BJ (cell line): ENCODE measurements at regions not wholly inside any gene's neighbourhood (a gene's known extent, or its start where the extent isn't known, plus 50 kb on each side); places are given as distances from the start of the nearest gene placed in this dataset.

Experiments used
- CTCF ChIA-PET: fragments of 350-600 bp; formaldehyde crosslinking; extraction: SDS; loops from one replicate; lab custom pipeline; 2021; ENCODE audit warnings: antibody characterized with exemption, inconsistent platforms; lab: Yijun Ruan, JAX
- POLR2A ChIA-PET: fragments of 300-600 bp; sonication (Branson Sonifier 250); formaldehyde crosslinking; extraction: SDS; loops from one replicate; lab custom pipeline; 2021; ENCODE audit warnings: antibody characterized with exemption; lab: Charles Lee
- DNase-seq: peaks from one replicate; pipeline ENCODE4 v3.0.0-alpha.2; 2011; ENCODE audit warnings: low read depth
- H3K27me3 ChIP-seq: 2 replicates; pipeline ENCODE4 v1.6.0; 2011; ENCODE audit warnings: low read length; ENCODE audit not compliant: control insufficient read depth, insufficient read depth
- H3K36me3 ChIP-seq: 2 replicates; pipeline ENCODE4 v1.5.1; 2011; ENCODE audit warnings: low read length; ENCODE audit not compliant: control insufficient read depth, insufficient read depth
- H3K4me3 ChIP-seq: 2 replicates; pipeline ENCODE4 v1.5.1; 2011; ENCODE audit warnings: low read depth, mild to moderate bottlenecking, control low read depth, low read length
- TF ChIP-seq, protein P1 (sequence below): IDR thresholded peaks from 2 replicates; pipeline ENCODE4 v1.5.1; 2011; ENCODE audit warnings: low read depth, mild to moderate bottlenecking, control low read depth, inconsistent platforms, low read length, moderate library complexity; ENCODE audit not compliant: insufficient read depth

DNA sequence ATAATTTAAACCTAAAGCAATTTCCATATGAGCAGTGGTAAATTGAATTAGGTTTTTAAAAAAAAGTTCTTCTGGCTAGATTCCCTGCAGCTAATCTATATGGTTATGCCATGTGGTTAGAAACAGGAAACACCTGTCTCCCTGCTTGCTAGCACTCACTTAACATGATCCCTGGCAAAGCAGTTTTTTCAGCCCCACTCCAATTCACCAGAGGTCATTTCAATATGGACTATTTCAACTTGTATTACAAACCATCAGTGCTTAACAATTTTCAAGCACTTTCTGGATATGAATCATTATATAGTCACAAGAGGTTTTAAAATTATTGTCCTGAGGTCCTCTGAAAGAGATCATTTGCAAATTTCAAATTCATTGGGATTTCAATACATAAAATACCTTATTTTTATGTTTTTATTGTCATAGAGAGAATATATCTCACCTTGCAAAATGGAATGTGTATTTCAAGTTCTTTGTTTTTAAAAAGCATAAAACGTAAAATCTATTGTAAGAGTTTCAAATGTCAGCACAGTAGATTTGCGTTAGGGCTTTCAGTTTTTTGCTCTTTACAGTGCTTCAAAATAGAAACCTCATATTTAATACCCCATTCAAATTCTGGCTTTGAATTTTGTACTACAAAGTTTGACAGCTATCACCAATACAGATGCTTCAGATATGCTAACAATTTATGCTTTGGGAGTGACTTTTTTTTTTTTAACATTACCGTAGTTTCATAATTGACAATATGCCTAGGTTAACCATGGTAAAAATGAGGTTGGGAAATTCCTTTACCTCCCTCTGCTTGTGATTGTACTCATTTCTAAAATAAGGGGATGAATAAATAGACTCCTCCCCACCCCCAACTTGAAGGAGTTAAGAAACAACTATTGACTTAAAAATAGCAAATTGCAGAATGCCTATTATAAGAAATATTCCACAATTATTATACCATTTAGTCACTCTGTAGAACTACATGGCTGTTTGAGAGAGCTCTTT is 117.5 kb upstream of the HGF start:
- ChIA-PET CTCF (no interaction called here), POLR2A (no interaction called here)
- Histone ChIP-seq H3K36me3 (no peaks in the 10 kb centered on the region), H3K4me3 (no peak overlapping the region), H3K27me3 (no peaks in the 10 kb centered on the region)
- no peak for DNase-seq
- TF ChIP-seq, protein P1, sequence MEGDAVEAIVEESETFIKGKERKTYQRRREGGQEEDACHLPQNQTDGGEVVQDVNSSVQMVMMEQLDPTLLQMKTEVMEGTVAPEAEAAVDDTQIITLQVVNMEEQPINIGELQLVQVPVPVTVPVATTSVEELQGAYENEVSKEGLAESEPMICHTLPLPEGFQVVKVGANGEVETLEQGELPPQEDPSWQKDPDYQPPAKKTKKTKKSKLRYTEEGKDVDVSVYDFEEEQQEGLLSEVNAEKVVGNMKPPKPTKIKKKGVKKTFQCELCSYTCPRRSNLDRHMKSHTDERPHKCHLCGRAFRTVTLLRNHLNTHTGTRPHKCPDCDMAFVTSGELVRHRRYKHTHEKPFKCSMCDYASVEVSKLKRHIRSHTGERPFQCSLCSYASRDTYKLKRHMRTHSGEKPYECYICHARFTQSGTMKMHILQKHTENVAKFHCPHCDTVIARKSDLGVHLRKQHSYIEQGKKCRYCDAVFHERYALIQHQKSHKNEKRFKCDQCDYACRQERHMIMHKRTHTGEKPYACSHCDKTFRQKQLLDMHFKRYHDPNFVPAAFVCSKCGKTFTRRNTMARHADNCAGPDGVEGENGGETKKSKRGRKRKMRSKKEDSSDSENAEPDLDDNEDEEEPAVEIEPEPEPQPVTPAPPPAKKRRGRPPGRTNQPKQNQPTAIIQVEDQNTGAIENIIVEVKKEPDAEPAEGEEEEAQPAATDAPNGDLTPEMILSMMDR: no peak

GRCh38 chr7:81886211-81886764 is 116.4 kb upstream of the HGF start:
- DNase-seq: no peak

GRCh38 chr7:81884817-81885216 is 115.0 kb upstream of the HGF start:
- Histone ChIP-seq H3K27me3 (no peaks in the 10 kb centered on the region), H3K4me3 (no peak overlapping the region), H3K36me3 (no peaks in the 10 kb centered on the region)
- ChIA-PET CTCF (no interaction called here), POLR2A (no interaction called here)
- no peak for DNase-seq
- TF ChIP-seq, protein P1: no peak

More at GRCh38 chr7:81886211-81886764, 116.4 kb upstream of the HGF start:
- TF ChIP-seq, protein P1: no peak
- Histone ChIP-seq H3K4me3 (no peak overlapping the region), H3K27me3 (no peaks in the 10 kb centered on the region), H3K36me3 (no peaks in the 10 kb centered on the region)
- ChIA-PET CTCF (no interaction called here), POLR2A (no interaction called here)

GRCh38 chr7:81883801-81884393 is 114.0 kb upstream of the HGF start:
- TF ChIP-seq, protein P1: no peak
- H3K4me3 ChIP-seq: no peak overlapping the region
- POLR2A ChIA-PET: no interaction called here
- H3K36me3 ChIP-seq: no peaks in the 10 kb centered on the region
- H3K27me3 ChIP-seq: no peaks in the 10 kb centered on the region
- DNase-seq: no peak
- CTCF ChIA-PET: no interaction called here

DNA sequence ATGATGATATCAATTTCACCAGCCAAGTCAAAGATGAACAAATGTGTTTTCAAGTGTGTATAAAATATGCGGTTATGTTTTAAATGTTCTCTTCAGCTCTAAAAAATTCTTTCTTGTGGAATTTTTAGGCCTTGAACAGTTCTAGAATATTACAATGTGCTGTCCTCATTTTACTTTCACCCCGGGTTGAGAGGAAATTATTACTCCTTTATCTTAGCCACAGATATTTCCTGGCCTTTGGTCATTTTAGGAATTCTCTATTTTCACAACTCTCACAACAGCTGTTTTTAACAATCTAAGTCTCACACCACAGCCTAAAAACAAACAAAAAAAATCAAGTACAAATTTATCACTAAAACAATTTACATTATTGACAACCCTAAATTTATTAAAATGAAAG is 112.2 kb upstream of the HGF start:
- ChIA-PET POLR2A (no interaction called here), CTCF (interaction anchor here (0.6 kb wide), 1 partner anchor 266 kb away, joined by 4 read pairs; no protein-coding TSS in a partner anchor)
- Histone ChIP-seq H3K4me3 (no peak overlapping the region), H3K27me3 (no peaks in the 10 kb centered on the region), H3K36me3 (no peaks in the 10 kb centered on the region)
- no peak for DNase-seq
- TF ChIP-seq, protein P1: no peak
